K562 (cell line): ENCODE measurements at regions not wholly inside any gene's neighbourhood (a gene's known extent, or its start where the extent isn't known, plus 50 kb on each side); places are given as distances from the start of the nearest gene placed in this dataset.

Source experiments
- ATAC-seq: fragments of 200-7000 bp; cut with Tn5 transposase; 3 replicates; pipeline ENCODE4 v1.9.1; 2020; ENCODE audit warnings: moderate library complexity
- BruUV-seq: library from RNA; stranded (reverse); fragments of 400-500 nt; replicated peaks from 2 replicates; lab custom pipeline; 2021; lab: Mats Ljungman, UMichigan
- CTCF ChIA-PET: fragments of 300-600 bp; formaldehyde crosslinking; extraction: SDS; loops from one replicate; lab custom pipeline; 2021; ENCODE audit warnings: low intra/inter-chr PET ratio; lab: Yijun Ruan, JAX
- POLR2A ChIA-PET: fragments of 300-600, 350-650 bp; sonication (Branson Sonifier 250); formaldehyde crosslinking; extraction: SDS; loops from one replicate; lab custom pipeline; 2021; ENCODE audit warnings: antibody characterized with exemption, inconsistent platforms; lab: Yijun Ruan, JAX
- DNase-seq, 4 experiments: peaks; one replicate each; pipeline versions ENCODE4 v3.0.0 to v3.0.0-alpha.2; 2011 to 2018; ENCODE audit warnings: low spot score in 3 of 4, mixed read lengths in 3 of 4; ENCODE audit errors: extremely low read depth in 1 of 4
- FAIRE-seq: peaks from 2 replicates; lab custom pipeline; 2011; peaks lifted over from hg19 to GRCh38; lab: Jason Lieb, UNC
- H2AFZ ChIP-seq: 2 replicates; pipeline ENCODE4 v1.6.0; 2011; ENCODE audit warnings: low read depth, low read length, control low read depth, inconsistent platforms
- H3K27ac ChIP-seq: fragments of 200-600 bp; 3 replicates; pipeline ENCODE4 v1.8.0; 2011; ENCODE audit warnings: low read depth, mild to moderate bottlenecking, control low read depth, inconsistent platforms, low read length, moderate library complexity, mixed read lengths; ENCODE audit errors: extremely low read depth
- H3K27me3 ChIP-seq, 2 experiments: fragments of 300-600 bp in 1 of 2; 2 replicates in 1 of 2; 3 replicates in 1 of 2; pipeline versions ENCODE4 v1.6.0 to v1.8.0; 2011; ENCODE audit warnings: inconsistent platforms in 2 of 2, low read length in 2 of 2, mild to moderate bottlenecking in 1 of 2, mixed read lengths in 1 of 2, moderate library complexity in 1 of 2; ENCODE audit not compliant: control insufficient read depth in 2 of 2, insufficient read depth in 2 of 2
- H3K36me3 ChIP-seq: fragments of 300-600 bp; 3 replicates; pipeline ENCODE4 v1.8.0; 2011; ENCODE audit warnings: mild to moderate bottlenecking, low read length, inconsistent platforms; ENCODE audit not compliant: control insufficient read depth, insufficient read depth
- H3K4me1 ChIP-seq, 2 experiments: fragments of 200-600 bp in 1 of 2; replicated peaks in 1 of 2; 2 replicates in 1 of 2; 3 replicates in 1 of 2; pipeline versions ENCODE4 v1.5.1 to v1.8.0; 2011; ENCODE audit warnings: inconsistent platforms in 2 of 2, low read length in 2 of 2, mild to moderate bottlenecking in 1 of 2, mixed read lengths in 1 of 2, moderate library complexity in 1 of 2; ENCODE audit not compliant: control insufficient read depth in 2 of 2, insufficient read depth in 2 of 2
- H3K4me2 ChIP-seq: 2 replicates; pipeline ENCODE4 v1.6.1; 2011; ENCODE audit warnings: low read length, control low read depth, inconsistent platforms, mixed read lengths; ENCODE audit not compliant: insufficient read depth
- H3K4me3 ChIP-seq: fragments of 200-600 bp; sonication (generic), shearing (Covaris generic); 2 replicates; pipeline ENCODE4 v1.5.1; 2016; ENCODE audit warnings: control low read depth, inconsistent platforms
- H3K79me2 ChIP-seq: fragments of 200-600 bp; 3 replicates; pipeline ENCODE4 v1.8.0; 2011; ENCODE audit warnings: low read length, inconsistent platforms; ENCODE audit not compliant: control insufficient read depth, insufficient read depth
- H3K9ac ChIP-seq, 2 experiments: 2 replicates each; pipeline versions ENCODE4 v1.6.0 to v1.6.1; 2011; ENCODE audit warnings: low read depth in 2 of 2, low read length in 2 of 2, control low read depth in 1 of 2, inconsistent platforms in 1 of 2, mild to moderate bottlenecking in 1 of 2, mixed read lengths in 1 of 2; ENCODE audit not compliant: insufficient read depth in 1 of 2
- H3K9me1 ChIP-seq: one replicate; pipeline ENCODE4 v1.6.0; 2011; ENCODE audit warnings: inconsistent platforms, mild to moderate bottlenecking, low read length, moderate library complexity; ENCODE audit not compliant: control insufficient read depth, insufficient read depth
- H3K9me3 ChIP-seq: replicated peaks from 2 replicates; pipeline ENCODE4 v1.5.1; 2011; ENCODE audit warnings: low read depth, low read length, inconsistent platforms; ENCODE audit not compliant: control insufficient read depth, insufficient read depth
- H4K20me1 ChIP-seq: replicated peaks from 2 replicates; pipeline ENCODE4 v1.6.1; 2011; ENCODE audit warnings: low read length, inconsistent platforms, mixed read lengths; ENCODE audit not compliant: control insufficient read depth, insufficient read depth
- ATF6 ChIP-seq: sonication (generic); formaldehyde crosslinking; IDR thresholded peaks from 2 replicates; pipeline ENCODE4 v1.4.0; 2020; ENCODE audit warnings: mild to moderate bottlenecking, missing genetic modification reagents
- DMBX1 ChIP-seq: fragments of 250-450 bp; sonication (Bioruptor Pico); IDR thresholded peaks from 2 replicates; pipeline ENCODE4 v1.8.0; 2022; ENCODE audit warnings: inconsistent platforms, mild to moderate bottlenecking, moderate library complexity, borderline replicate concordance
- RBM15 ChIP-seq: fragments of 200-400 bp; formaldehyde crosslinking; IDR thresholded peaks from 2 replicates; pipeline ENCODE4 v1.6.1; 2018; ENCODE audit warnings: mild to moderate bottlenecking, low read length, moderate library complexity; ENCODE audit not compliant: insufficient read depth
- SIN3B ChIP-seq: fragments of 450-650 bp; IDR thresholded peaks from 2 replicates; pipeline ENCODE4 v1.6.1; 2017; ENCODE audit warnings: low read depth, mild to moderate bottlenecking, moderate library complexity
- ZBTB43 ChIP-seq: sonication (generic); formaldehyde crosslinking; IDR thresholded peaks from 2 replicates; pipeline ENCODE4 v1.8.0; 2023; ENCODE audit warnings: mild to moderate bottlenecking, missing genetic modification reagents
- ZNF143 ChIP-seq: sonication (generic); formaldehyde crosslinking; IDR thresholded peaks from 2 replicates; pipeline ENCODE4 v1.9.0; 2022; ENCODE audit warnings: mild to moderate bottlenecking, missing genetic modification reagents
- ZNF217 ChIP-seq: sonication (generic); formaldehyde crosslinking; IDR thresholded peaks from 2 replicates; pipeline ENCODE4 v1.8.0; 2022; ENCODE audit warnings: mild to moderate bottlenecking, missing genetic modification reagents
- in situ Hi-C: fragments of 300-500 bp; cut with MboI; formaldehyde crosslinking; loops from 4 replicates; pipeline ENCODE4 v1.15.0; 2018; ENCODE audit warnings: inconsistent platforms, mixed read lengths
- intact Hi-C: fragments of 100-400 bp; cut with micrococcal nuclease; formaldehyde crosslinking; loops from 2 replicates; pipeline ENCODE4 v1.14.2; 2022

- H3K27ac ChIP-seq, result no peak overlapping the region
- FAIRE-seq, result no peak
- CTCF ChIA-PET, result no interaction called here
- POLR2A ChIA-PET, result no interaction called here
- H3K4me2 ChIP-seq, result no peak overlapping the region
- no peaks in the 10 kb centered on the region for H3K79me2 ChIP-seq
- H3K36me3 ChIP-seq, result no peaks in the 10 kb centered on the region
- no peak for DNase-seq
- no peaks in the 10 kb centered on the region for H3K9me1 ChIP-seq
- TF ChIP-seq ZBTB43 (CRISPR knock-in tag), result no peak
- no peak for TF ChIP-seq ATF6 (CRISPR knock-in tag)
- no peak for TF ChIP-seq DMBX1
- no peak for TF ChIP-seq ZNF217 (CRISPR knock-in tag)
- no peak for TF ChIP-seq RBM15
- TF ChIP-seq ZNF143 (CRISPR knock-in tag), result no peak
- no peak for TF ChIP-seq SIN3B
- TF ChIP-seq, all 486 proteins: peak for 0
- BruUV-seq, result no TSS peak
- no peaks in the 10 kb centered on the region for H3K9me3 ChIP-seq
- H3K4me1 ChIP-seq, result no peaks in the 10 kb centered on the region
- no peak overlapping the region for H3K9ac ChIP-seq
- H2AFZ ChIP-seq, result no peak overlapping the region
- ATAC-seq, result no peak
- intact Hi-C loops (no loop called here), in situ Hi-C loops (no loop called here)
- no peaks in the 10 kb centered on the region for H3K27me3 ChIP-seq
- H3K4me3 ChIP-seq, result no peak overlapping the region
- H4K20me1 ChIP-seq, result no peaks in the 10 kb centered on the region
These were observed 90.5 kb upstream of the PDE10A start for GRCh38 chr6:165753506-165753905.
